NB4 (cell line): ENCODE measurements at regions not wholly inside any gene's neighbourhood (a gene's known extent, or its start where the extent isn't known, plus 50 kb on each side); places are given as distances from the start of the nearest gene placed in this dataset.

ENCODE experiments used
- DNase-seq: peaks from one replicate; pipeline ENCODE4 v3.0.0; 2010; ENCODE audit warnings: low read depth
- H3K4me3 ChIP-seq: one replicate; pipeline ENCODE4 v1.5.1; 2011; ENCODE audit warnings: mild to moderate bottlenecking, low read depth, low read length, moderate library complexity
- CTCF ChIP-seq: IDR thresholded peaks from one replicate; pipeline ENCODE4 v1.5.1; 2012; ENCODE audit warnings: low read depth, low read length
- MAX ChIP-seq: IDR thresholded peaks from 2 replicates; pipeline ENCODE4 v1.6.1; 2011; ENCODE audit warnings: low read depth, low read length
- MYC ChIP-seq: IDR thresholded peaks from 2 replicates; pipeline ENCODE4 v1.6.1; 2011; ENCODE audit warnings: low read depth, low read length
- POLR2A ChIP-seq: IDR thresholded peaks from 2 replicates; pipeline ENCODE4 v1.6.1; 2011; ENCODE audit warnings: mild to moderate bottlenecking; ENCODE audit not compliant: insufficient read length; ENCODE audit errors: extremely low read depth

GRCh38 chr5:14958188-14958587, 86.6 kb upstream of the ANKH start:
- TF ChIP-seq MAX = no peak
- TF ChIP-seq POLR2A = no peak
- TF ChIP-seq CTCF = no peak
- no peak for TF ChIP-seq MYC
- DNase-seq = no peak
- H3K4me3 ChIP-seq = no peak overlapping the region

GRCh38 chr5:14956423-14957046, 85.0 kb upstream of the ANKH start:
- no peak for DNase-seq
- TF ChIP-seq MYC (no peak), MAX (no peak), POLR2A (no peak), CTCF (no peak)
- no peak overlapping the region for H3K4me3 ChIP-seq

- DNase-seq = no peak
- no peak for TF ChIP-seq CTCF
- no peak for TF ChIP-seq MYC
- TF ChIP-seq MAX = no peak
- TF ChIP-seq POLR2A = no peak
- H3K4me3 ChIP-seq = no peak overlapping the region
These were observed 83.2 kb upstream of the ANKH start for GRCh38 chr5:14954616-14955343.

GRCh38 chr5:14954216-14954615, 82.6 kb upstream of the ANKH start:
- no peak for TF ChIP-seq MAX
- no peak for TF ChIP-seq POLR2A
- no peak for TF ChIP-seq MYC
- no peak for TF ChIP-seq CTCF
- no peak for DNase-seq
- H3K4me3 ChIP-seq = no peak overlapping the region

GRCh38 chr5:14953075-14953607, 81.6 kb upstream of the ANKH start:
- TF ChIP-seq MYC = no peak
- no peak for TF ChIP-seq CTCF

More at GRCh38 chr5:14953075-14953607, 81.6 kb upstream of the ANKH start:
- H3K4me3 ChIP-seq = no peak overlapping the region
- DNase-seq = no peak
